Upper lobe of left lung (tissue), 4 donors: ENCODE measurements at regions not wholly inside any gene's neighbourhood (a gene's known extent, or its start where the extent isn't known, plus 50 kb on each side); places are given as distances from the start of the nearest gene placed in this dataset.

ENCODE experiments used
- POLR2AphosphoS5 ChIP-seq, 2 donors: sonication (generic); formaldehyde crosslinking; IDR thresholded peaks; one replicate each; pipeline ENCODE4 v1.5.1; 2017; ENCODE audit warnings: antibody characterized with exemption in 2 of 2
- TF ChIP-seq, protein P1 (sequence below), 6 experiments: fragments of 450-650 bp in 4 of 6; fragments of 200-600 bp in 2 of 6; sonication (generic) in 2 of 6; IDR thresholded peaks; one replicate each; pipeline ENCODE4 v1.5.1; 2016 to 2019; ENCODE audit warnings: antibody characterized with exemption in 6 of 6

- TF ChIP-seq POLR2AphosphoS5 (IDR thresholded peaks at IDR 0.05) = no peak
- TF ChIP-seq, protein P1, sequence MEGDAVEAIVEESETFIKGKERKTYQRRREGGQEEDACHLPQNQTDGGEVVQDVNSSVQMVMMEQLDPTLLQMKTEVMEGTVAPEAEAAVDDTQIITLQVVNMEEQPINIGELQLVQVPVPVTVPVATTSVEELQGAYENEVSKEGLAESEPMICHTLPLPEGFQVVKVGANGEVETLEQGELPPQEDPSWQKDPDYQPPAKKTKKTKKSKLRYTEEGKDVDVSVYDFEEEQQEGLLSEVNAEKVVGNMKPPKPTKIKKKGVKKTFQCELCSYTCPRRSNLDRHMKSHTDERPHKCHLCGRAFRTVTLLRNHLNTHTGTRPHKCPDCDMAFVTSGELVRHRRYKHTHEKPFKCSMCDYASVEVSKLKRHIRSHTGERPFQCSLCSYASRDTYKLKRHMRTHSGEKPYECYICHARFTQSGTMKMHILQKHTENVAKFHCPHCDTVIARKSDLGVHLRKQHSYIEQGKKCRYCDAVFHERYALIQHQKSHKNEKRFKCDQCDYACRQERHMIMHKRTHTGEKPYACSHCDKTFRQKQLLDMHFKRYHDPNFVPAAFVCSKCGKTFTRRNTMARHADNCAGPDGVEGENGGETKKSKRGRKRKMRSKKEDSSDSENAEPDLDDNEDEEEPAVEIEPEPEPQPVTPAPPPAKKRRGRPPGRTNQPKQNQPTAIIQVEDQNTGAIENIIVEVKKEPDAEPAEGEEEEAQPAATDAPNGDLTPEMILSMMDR (IDR thresholded peaks at IDR 0.05) = no peak
These were observed 559.7 kb upstream of the MGMT start for GRCh38 chr10:128907155-128907941.
